HCT116 (cell line): ENCODE measurements at regions not wholly inside any gene's neighbourhood (a gene's known extent, or its start where the extent isn't known, plus 50 kb on each side); places are given as distances from the start of the nearest gene placed in this dataset.

Source experiments
- ATAC-seq: fragments of 200-7000 bp; cut with Tn5 transposase; 2 replicates; pipeline ENCODE4 v1.9.1; 2020; ENCODE audit warnings: mild to moderate bottlenecking, moderate library complexity
- BruUV-seq: library from RNA; stranded (reverse); fragments of 400-500 nt; replicated peaks from 2 replicates; lab custom pipeline; 2021; lab: Mats Ljungman, UMichigan
- CTCF ChIA-PET: fragments of 300-600 bp; sonication (Branson Sonifier 250); formaldehyde crosslinking; loops from one replicate; lab custom pipeline; 2021; ENCODE audit warnings: antibody characterized with exemption; lab: Charles Lee
- POLR2A ChIA-PET: fragments of 300-600, 350-600 bp; sonication (Branson Sonifier 250); formaldehyde crosslinking; loops from one replicate; lab custom pipeline; 2021; ENCODE audit warnings: antibody characterized with exemption; lab: Charles Lee
- RAD21 ChIA-PET, 2 experiments: fragments of 300-600 bp; sonication (Branson Sonifier 250); formaldehyde crosslinking; loops; one replicate each; lab custom pipeline; 2023; ENCODE audit warnings: low total read pairs in 2 of 2; ENCODE audit not compliant: uncharacterized antibody in 2 of 2, unreplicated experiment in 2 of 2, low non-redundant PET in 1 of 2; lab: Charles Lee
- DNase-seq: peaks from one replicate; pipeline ENCODE4 v3.0.0-alpha.2; 2010; ENCODE audit warnings: low read depth, low spot score
- H2AFZ ChIP-seq: fragments of 200-600 bp; shearing (Covaris generic), sonication (generic); 2 replicates; pipeline ENCODE4 v1.6.1; 2017; ENCODE audit warnings: low read depth, mixed run types, mixed read lengths, antibody characterized with exemption, low read length; ENCODE audit not compliant: poor library complexity, severe bottlenecking
- H3K27ac ChIP-seq: 2 replicates; pipeline ENCODE4 v1.5.1; 2012; ENCODE audit warnings: low read depth, low read length
- H3K27me3 ChIP-seq: fragments of 200-600 bp; sonication (generic); 2 replicates; pipeline ENCODE4 v1.6.1; 2016; ENCODE audit warnings: mixed run types, low read length, mixed read lengths; ENCODE audit not compliant: insufficient read depth
- H3K36me3 ChIP-seq, 2 experiments: fragments of 200-500 bp in 1 of 2; fragments of 200-600 bp in 1 of 2; sonication (Bioruptor generic) in 1 of 2; sonication (generic) in 1 of 2; 2 replicates each; pipeline versions ENCODE4 v1.5.1 to v1.6.1; 2014 to 2016; ENCODE audit warnings: low read length in 2 of 2, inconsistent platforms in 1 of 2, mixed read lengths in 1 of 2, mixed run types in 1 of 2; ENCODE audit not compliant: insufficient read depth in 2 of 2, control insufficient read depth in 1 of 2
- H3K4me1 ChIP-seq, 2 experiments: fragments of 200-600 bp in 1 of 2; sonication (generic) in 1 of 2; 2 replicates each; pipeline versions ENCODE4 v1.5.1 to v1.6.1; 2012 to 2017; ENCODE audit warnings: low read length in 2 of 2, inconsistent platforms in 1 of 2, mild to moderate bottlenecking in 1 of 2, mixed read lengths in 1 of 2, mixed run types in 1 of 2, moderate library complexity in 1 of 2; ENCODE audit not compliant: insufficient read depth in 2 of 2, control insufficient read depth in 1 of 2
- H3K4me2 ChIP-seq: fragments of 200-600 bp; sonication (generic); 2 replicates; pipeline ENCODE4 v1.6.1; 2017; ENCODE audit warnings: mixed run types, low read length, mixed read lengths
- H3K4me3 ChIP-seq, 2 experiments: fragments of 200-600 bp in 1 of 2; sonication (generic) in 1 of 2; replicated peaks in 1 of 2; 2 replicates each; pipeline ENCODE4 v1.5.1; 2011 to 2016; ENCODE audit warnings: low read length in 2 of 2, control low read depth in 1 of 2, low read depth in 1 of 2, mild to moderate bottlenecking in 1 of 2, mixed read lengths in 1 of 2, mixed run types in 1 of 2
- H3K79me2 ChIP-seq: fragments of 200-600 bp; sonication (generic); 2 replicates; pipeline ENCODE4 v1.6.1; 2017; ENCODE audit warnings: mild to moderate bottlenecking, mixed run types, low read length, moderate library complexity, mixed read lengths; ENCODE audit not compliant: insufficient read depth
- H3K9ac ChIP-seq: fragments of 200-600 bp; sonication (generic); 2 replicates; pipeline ENCODE4 v1.6.1; 2016; ENCODE audit warnings: low read length, mixed read lengths
- H3K9me2 ChIP-seq: fragments of 200-600 bp; sonication (generic), shearing (Covaris generic); 2 replicates; pipeline ENCODE4 v1.6.1; 2017; ENCODE audit warnings: mixed run types, mild to moderate bottlenecking, moderate library complexity; ENCODE audit not compliant: insufficient read depth
- H3K9me3 ChIP-seq, 2 experiments: fragments of 200-500 bp in 1 of 2; fragments of 200-600 bp in 1 of 2; sonication (Bioruptor generic) in 1 of 2; sonication (generic) in 1 of 2; 2 replicates each; pipeline ENCODE4 v1.6.1; 2014 to 2017; ENCODE audit warnings: low read length in 2 of 2, mixed read lengths in 2 of 2, inconsistent platforms in 1 of 2, low read depth in 1 of 2, mild to moderate bottlenecking in 1 of 2, mixed run types in 1 of 2, moderate library complexity in 1 of 2; ENCODE audit not compliant: control insufficient read depth in 1 of 2, insufficient read depth in 1 of 2
- H4K20me1 ChIP-seq: fragments of 200-600 bp; sonication (generic), shearing (Covaris generic); 2 replicates; pipeline ENCODE4 v1.6.1; 2017; ENCODE audit warnings: mixed run types, mild to moderate bottlenecking, moderate library complexity; ENCODE audit not compliant: insufficient read depth
- ATF3 ChIP-seq: IDR thresholded peaks from 2 replicates; pipeline ENCODE4 v1.6.1; 2012
- FOSL1 ChIP-seq: IDR thresholded peaks from 2 replicates; pipeline ENCODE4 v1.6.1; 2012; ENCODE audit warnings: low read depth
- JUND ChIP-seq: IDR thresholded peaks from 2 replicates; pipeline ENCODE4 v1.6.1; 2012
- MAX ChIP-seq: IDR thresholded peaks from 2 replicates; pipeline ENCODE4 v1.6.1; 2012
- POLR2AphosphoS5 ChIP-seq: IDR thresholded peaks from 2 replicates; pipeline ENCODE4 v1.6.1; 2011; ENCODE audit warnings: mild to moderate bottlenecking, low read depth, low read length, moderate library complexity
- RAD21 ChIP-seq: IDR thresholded peaks from 2 replicates; pipeline ENCODE4 v1.6.1; 2012; ENCODE audit warnings: low read depth, mild to moderate bottlenecking
- SRF ChIP-seq: IDR thresholded peaks from 2 replicates; pipeline ENCODE4 v1.6.1; 2012; ENCODE audit warnings: low read depth
- YY1 ChIP-seq: IDR thresholded peaks from 2 replicates; pipeline ENCODE4 v1.6.1; 2011; ENCODE audit warnings: low read length, low read depth, moderate library complexity, mild to moderate bottlenecking; ENCODE audit not compliant: insufficient replicate concordance; ENCODE audit errors: extremely low read depth
- ZBTB33 ChIP-seq: IDR thresholded peaks from 2 replicates; pipeline ENCODE4 v1.6.1; 2011; ENCODE audit warnings: mild to moderate bottlenecking, low read length, moderate library complexity; ENCODE audit not compliant: insufficient replicate concordance; ENCODE audit errors: extremely low read depth
- ZFX ChIP-seq: fragments of 450-650 bp; IDR thresholded peaks from 2 replicates; pipeline ENCODE4 v1.6.1; 2017
- ZNF274 ChIP-seq: fragments of 200-500 bp; sonication (Bioruptor generic); IDR thresholded peaks from 2 replicates; pipeline ENCODE4 v1.6.1; 2014; ENCODE audit warnings: mild to moderate bottlenecking, low read depth, low read length, inconsistent platforms
- intact Hi-C: fragments of 100-400 bp; cut with micrococcal nuclease; formaldehyde crosslinking; loops from 2 replicates; pipeline ENCODE4 v1.10.0; 2022
- TF ChIP-seq, protein P1 (sequence below): IDR thresholded peaks from 2 replicates; pipeline ENCODE4 v1.6.1; 2012; ENCODE audit warnings: low read depth
- TF ChIP-seq, protein P2 (sequence below), 3 experiments: fragments of 200-600 bp in 1 of 3; sonication (generic) in 1 of 3; IDR thresholded peaks in 2 of 3; conservative IDR thresholded peaks in 1 of 3; 2 replicates each; pipeline ENCODE4 v1.5.1; 2012 to 2017; ENCODE audit warnings: low read depth in 2 of 3, low read length in 2 of 3, antibody characterized with exemption in 1 of 3, borderline replicate concordance in 1 of 3, control low read depth in 1 of 3, mild to moderate bottlenecking in 1 of 3, mixed read lengths in 1 of 3, mixed run types in 1 of 3, moderate library complexity in 1 of 3; ENCODE audit not compliant: insufficient read depth in 1 of 3

DNA sequence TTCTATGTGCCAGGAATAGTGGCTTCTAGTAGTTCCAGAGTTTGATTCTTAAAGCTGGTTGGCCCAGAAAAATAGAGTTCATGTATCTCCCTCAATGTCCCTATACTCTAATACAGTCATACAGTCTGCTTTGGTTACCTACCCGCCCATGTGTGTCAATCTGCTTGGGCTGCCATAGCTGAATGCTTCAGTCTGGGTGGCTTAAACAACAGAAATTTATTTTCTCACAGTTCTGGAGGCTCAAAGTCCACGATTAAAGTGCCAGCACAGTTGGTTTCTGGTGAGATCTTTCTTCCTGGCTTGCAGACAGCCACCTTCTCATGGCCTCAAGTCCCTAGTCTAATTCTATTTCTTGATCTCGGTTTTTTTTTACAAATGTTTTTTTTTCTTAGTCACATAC, 1739.0 kb downstream of the MAT2B start:
- ChIA-PET POLR2A (no interaction called here), CTCF (no interaction called here), RAD21 (no interaction called here)
- no peak overlapping the region for H3K4me2 ChIP-seq
- no peaks in the 10 kb centered on the region for H3K27me3 ChIP-seq
- no peaks in the 10 kb centered on the region for H3K36me3 ChIP-seq
- no peaks in the 10 kb centered on the region for H3K9me2 ChIP-seq
- ATAC-seq (no peak), DNase-seq (no peak)
- H3K9me3 ChIP-seq, result peaks cover 5 to 14% of the 10 kb centered on the region in 2 experiments; a peak in 2 of 4 replicates
- H3K27ac ChIP-seq, result no peak overlapping the region
- H3K9ac ChIP-seq, result no peak overlapping the region
- TF ChIP-seq SRF (no peak), YY1 (no peak), RAD21 (no peak), MAX (no peak), ZBTB33 (no peak), ZFX (no peak), ATF3 (no peak), POLR2AphosphoS5 (no peak), ZNF274 (no peak), JUND (no peak), FOSL1 (no peak)
- TF ChIP-seq, protein P1, sequence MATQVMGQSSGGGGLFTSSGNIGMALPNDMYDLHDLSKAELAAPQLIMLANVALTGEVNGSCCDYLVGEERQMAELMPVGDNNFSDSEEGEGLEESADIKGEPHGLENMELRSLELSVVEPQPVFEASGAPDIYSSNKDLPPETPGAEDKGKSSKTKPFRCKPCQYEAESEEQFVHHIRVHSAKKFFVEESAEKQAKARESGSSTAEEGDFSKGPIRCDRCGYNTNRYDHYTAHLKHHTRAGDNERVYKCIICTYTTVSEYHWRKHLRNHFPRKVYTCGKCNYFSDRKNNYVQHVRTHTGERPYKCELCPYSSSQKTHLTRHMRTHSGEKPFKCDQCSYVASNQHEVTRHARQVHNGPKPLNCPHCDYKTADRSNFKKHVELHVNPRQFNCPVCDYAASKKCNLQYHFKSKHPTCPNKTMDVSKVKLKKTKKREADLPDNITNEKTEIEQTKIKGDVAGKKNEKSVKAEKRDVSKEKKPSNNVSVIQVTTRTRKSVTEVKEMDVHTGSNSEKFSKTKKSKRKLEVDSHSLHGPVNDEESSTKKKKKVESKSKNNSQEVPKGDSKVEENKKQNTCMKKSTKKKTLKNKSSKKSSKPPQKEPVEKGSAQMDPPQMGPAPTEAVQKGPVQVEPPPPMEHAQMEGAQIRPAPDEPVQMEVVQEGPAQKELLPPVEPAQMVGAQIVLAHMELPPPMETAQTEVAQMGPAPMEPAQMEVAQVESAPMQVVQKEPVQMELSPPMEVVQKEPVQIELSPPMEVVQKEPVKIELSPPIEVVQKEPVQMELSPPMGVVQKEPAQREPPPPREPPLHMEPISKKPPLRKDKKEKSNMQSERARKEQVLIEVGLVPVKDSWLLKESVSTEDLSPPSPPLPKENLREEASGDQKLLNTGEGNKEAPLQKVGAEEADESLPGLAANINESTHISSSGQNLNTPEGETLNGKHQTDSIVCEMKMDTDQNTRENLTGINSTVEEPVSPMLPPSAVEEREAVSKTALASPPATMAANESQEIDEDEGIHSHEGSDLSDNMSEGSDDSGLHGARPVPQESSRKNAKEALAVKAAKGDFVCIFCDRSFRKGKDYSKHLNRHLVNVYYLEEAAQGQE, result no peak
- TF ChIP-seq, protein P2, sequence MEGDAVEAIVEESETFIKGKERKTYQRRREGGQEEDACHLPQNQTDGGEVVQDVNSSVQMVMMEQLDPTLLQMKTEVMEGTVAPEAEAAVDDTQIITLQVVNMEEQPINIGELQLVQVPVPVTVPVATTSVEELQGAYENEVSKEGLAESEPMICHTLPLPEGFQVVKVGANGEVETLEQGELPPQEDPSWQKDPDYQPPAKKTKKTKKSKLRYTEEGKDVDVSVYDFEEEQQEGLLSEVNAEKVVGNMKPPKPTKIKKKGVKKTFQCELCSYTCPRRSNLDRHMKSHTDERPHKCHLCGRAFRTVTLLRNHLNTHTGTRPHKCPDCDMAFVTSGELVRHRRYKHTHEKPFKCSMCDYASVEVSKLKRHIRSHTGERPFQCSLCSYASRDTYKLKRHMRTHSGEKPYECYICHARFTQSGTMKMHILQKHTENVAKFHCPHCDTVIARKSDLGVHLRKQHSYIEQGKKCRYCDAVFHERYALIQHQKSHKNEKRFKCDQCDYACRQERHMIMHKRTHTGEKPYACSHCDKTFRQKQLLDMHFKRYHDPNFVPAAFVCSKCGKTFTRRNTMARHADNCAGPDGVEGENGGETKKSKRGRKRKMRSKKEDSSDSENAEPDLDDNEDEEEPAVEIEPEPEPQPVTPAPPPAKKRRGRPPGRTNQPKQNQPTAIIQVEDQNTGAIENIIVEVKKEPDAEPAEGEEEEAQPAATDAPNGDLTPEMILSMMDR (IDR thresholded peaks at IDR 0.05 in 2 of 3, conservative IDR thresholded peaks at IDR 0.05 in 1 of 3; ENCODE audit: borderline replicate concordance in 1 of 3, insufficient read depth in 1 of 3, low read depth in 2 of 3, low read length in 2 of 3), result no peak
- no peak overlapping the region for H2AFZ ChIP-seq
- H3K4me3 ChIP-seq, result no peak overlapping the region
- no peaks in the 10 kb centered on the region for H3K4me1 ChIP-seq
- BruUV-seq, result no TSS peak
- intact Hi-C loops, result no loop called here
- no peaks in the 10 kb centered on the region for H3K79me2 ChIP-seq
- H4K20me1 ChIP-seq, result no peaks in the 10 kb centered on the region
